Activated gamma-delta T cell (primary cell): ENCODE measurements at regions not wholly inside any gene's neighbourhood (a gene's known extent, or its start where the extent isn't known, plus 50 kb on each side); places are given as distances from the start of the nearest gene placed in this dataset.
A peak's percentile ranks its signal among the peaks of the same experiment; 100 is the strongest.

Source experiments
- DNase-seq: peaks from one replicate; lab custom pipeline; 2025; lab: John Stamatoyannopoulos, UW

DNA sequence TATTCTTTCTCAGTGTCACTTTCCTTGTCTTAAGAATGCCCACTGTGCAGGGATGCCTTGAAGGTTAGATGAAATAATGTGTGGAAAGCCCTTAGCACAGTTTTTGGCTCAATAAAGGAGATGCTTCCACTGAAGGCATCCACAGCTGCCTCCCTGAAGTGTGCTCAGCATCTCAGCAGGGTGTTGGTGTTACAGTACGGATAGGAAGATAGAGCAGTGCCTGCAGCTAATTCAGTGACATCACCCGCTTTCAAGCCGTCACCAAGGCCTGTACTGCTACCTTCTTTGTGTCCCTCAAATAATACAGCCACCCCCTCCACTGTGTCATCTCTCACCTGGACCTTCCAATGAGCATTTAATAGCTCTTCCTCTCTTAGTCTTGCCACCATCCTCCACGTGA, 59.0 kb downstream of the NDUFS5 start:
- DNase-seq, result no peak

DNA sequence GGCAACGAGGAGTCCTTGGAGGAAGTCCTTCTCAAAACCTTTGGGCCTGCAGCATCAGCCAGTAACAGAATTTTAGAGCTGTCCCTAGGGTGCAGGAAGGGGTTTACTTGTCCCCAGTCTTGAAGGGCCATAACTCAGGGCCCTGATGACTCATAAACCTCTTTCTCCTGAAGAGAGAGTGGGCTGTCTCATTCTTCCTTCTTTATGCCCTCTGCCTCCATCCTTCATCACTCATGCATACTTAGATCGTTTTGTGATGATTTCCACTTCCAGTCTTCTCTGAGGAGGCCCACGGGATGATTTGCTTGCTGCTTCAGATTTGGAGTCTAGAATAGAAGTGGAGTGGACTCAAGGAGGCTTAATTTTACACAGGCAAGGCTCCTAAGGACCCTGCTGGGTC, 60.2 kb downstream of the NDUFS5 start:
- DNase-seq, result no peak

DNA sequence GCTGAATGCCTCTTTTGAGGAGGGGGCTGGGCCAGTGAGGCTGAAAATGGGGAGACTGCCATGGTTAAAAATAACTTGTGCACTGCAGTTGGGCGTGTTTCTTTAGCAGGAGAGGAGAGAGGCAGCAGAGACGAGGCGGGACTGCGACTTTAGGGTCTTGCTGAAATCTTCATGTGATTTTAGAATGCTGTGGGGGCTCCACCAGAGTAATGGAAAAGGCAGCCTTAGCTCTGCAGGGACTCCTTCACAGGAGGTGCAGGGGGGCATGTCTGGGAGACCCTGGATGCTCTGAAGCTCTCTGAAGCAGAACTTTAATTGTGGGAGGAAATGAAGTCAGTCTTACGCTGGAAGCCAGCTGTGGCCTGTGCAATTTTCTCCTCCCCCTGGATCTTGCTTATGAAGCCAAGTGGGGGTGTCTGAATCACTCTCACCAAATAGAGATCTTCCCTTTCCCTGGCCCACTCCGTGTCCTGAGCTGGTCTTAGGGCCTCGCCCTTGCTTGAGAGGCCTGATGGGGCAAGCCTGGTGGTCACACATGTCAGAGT, 60.8 kb downstream of the NDUFS5 start:
- DNase-seq, result no peak

DNA sequence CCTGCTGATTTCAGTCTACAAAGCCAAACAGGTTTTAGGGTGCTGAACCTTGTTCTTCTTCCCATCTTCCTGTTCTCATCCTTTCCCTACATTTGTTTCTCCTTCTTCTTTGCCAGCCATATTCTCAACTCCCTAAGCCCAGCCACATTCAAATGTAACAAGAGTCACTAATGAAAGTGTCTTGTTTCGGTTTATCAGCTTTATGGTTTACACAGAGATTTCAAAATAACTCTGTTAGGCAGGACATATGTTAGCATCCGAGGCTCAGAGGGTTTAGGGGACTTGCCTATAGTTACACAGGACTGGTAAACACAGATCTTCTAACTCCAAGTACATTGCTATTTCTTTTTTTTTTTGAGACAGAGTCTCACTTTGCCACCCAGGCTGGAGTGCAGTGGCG, 61.3 kb downstream of the NDUFS5 start:
- DNase-seq, result no peak

DNA sequence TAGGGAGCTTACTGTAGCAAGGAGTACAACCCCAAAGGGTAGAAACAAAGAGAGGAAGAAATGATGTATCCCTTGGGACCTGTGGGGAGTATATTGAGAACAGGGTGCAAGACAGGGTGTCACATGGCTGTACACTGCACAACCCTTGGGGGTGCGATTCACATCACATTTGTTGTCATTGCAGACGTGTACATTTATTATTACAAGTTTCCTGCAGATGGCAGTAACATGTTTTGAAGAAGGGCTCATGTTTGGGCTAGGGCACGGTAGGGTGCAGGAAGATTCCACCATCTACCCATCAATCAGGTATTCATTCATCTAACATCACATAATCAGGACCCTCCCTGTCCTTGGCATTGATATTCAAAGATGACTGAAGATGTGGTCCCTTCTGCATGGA, 62.5 kb downstream of the NDUFS5 start:
- no peak for DNase-seq

DNA sequence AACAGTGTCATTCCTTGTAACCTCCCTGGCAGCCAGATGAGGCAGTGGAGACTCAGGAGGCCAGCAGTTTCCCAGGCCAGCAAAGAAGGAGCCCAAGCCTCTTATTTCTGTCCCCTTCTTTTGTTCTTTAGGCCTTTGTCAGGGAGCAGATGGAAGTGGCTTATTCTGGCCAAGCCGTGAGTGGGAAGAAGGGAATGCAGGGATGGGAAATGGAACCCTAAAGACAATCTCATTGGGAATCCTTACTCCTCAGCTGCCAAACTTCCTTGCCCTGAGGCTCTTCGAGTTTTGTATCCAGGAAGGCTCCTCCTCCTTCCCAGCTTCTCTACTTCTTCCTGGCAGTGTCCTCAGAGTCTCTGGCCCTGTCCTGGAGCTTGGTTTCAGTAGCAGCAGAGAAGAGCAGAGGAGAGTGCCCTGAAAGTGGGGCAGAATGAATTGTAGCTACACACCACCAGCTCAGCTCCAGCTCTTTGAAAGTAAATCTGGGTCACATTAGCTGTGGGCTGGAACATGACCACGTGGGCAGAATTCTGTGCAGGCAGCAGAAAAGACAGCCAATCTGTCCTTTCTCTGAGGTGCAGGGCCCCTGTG, 63.9 kb downstream of the NDUFS5 start:
- no peak for DNase-seq

DNA sequence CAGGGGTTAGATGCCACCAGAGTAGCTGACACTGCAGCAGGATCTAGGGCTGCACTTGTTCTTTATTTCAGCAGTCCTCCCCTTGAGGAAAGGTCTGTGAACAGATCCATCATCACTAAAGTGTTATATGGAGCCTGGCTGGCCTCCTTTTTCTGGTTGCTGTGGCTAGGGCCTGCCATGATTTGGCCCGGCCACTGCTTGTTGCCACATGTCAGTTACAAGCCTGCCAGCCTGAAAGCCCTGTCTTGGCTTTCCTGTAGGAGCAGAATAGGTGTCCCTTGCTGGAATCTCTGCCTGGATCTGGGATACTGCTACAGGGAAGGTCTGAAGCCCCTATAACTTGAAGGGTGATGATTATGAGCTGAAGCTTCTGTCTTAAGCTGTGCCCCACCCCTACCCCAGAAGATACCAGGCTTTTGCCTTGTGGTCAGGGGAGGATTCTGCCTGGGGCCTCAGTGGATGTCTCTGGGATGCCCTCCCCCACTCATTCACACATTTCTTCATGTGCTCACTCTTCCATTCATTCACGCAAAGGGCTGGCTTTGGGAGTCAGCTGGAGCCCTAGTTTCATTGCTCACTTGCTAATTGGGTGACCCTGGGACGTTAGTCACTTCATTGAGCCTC, 64.7 kb downstream of the NDUFS5 start:
- no peak for DNase-seq

DNA sequence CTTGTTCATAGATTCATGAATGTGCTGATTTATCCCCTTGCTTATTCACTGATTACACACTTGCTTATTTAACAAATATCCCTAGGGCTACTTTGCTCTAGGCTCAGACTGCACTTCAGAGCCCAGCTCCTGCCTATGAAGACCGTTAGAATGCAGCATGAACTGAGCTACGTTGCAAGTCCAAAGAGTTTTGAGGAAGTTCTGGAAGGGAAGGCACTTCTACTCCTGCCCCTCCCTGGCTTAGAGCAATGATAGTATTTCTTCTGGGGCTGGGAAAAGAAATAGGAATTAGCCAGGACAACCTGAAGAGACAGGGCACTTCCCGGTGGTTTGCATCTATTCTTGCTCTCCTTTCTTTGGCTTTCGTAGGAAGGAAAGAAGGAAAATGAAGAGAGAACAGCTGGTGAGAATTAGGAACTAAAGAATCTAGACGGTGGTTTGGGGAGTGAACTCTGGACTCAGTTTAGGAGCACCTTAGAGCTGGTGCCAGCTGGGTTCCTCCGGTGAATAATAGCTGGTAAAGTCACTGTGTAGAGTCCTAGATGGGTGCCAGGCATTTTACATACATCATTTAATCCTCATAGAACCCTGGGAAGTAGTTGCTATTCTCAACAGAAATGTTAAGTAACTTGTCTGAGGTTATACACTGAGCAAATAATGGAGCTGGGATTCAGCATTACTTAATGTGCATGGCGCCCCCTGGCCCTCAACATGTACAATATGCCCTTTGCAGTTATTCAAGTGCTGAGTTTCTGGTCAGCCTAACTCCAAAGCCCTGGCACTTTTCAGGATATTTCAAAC, 65.9 kb downstream of the NDUFS5 start:
- no peak for DNase-seq

DNA sequence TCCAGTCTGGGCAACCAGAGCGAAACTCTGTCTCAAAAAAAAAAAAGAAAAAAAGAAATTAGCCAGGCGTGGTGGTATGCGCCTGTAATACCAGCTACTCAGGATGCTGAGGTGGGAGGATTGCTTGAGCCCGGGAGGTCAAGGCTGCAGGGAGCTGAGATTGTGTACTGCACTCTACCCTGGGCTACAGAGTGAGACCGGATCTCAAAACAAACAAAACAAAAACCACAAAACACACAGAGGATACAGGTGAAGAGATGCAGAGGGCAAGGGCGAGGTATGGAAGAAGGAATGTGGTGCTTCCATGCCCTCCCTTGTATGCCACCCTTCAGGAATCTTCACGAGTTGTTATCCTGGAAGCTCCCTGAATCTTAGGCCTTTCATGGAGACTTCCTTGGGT, 68.5 kb downstream of the NDUFS5 start:
- DNase-seq, result no peak

DNA sequence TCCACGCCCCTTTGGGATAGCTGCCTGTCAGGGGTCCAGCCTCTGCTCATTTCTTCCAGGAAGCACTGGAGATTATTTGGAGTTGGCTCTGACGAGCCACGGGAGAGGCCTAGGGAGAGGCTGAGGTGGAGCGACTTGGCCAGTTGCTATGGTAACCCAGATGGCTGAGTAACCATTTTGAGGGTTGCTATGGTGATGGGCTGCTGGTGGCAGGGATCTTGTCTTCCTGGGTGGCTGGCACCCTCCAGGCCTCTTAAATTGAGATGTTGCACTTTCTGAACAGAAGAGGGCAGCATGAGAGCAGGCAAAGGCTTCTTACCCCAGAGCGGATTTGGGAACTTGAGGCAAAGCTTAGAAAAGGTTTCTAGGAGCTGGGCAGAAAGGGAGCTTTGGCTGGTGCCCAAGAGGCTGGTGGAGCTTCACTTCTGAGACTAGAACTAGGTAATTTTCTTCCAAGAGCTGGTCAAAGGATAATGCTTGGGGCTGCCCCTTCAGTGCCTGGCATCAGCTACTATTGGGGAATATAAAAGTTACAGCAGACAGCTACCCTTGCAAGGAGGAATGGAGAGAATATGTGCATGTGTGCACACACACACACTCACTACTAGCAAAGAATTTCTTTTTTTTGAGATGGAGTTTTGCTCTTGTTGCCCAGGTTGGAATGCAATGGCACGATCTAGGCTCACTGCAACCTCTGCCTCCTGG, 72.5 kb downstream of the NDUFS5 start:
- no peak for DNase-seq

DNA sequence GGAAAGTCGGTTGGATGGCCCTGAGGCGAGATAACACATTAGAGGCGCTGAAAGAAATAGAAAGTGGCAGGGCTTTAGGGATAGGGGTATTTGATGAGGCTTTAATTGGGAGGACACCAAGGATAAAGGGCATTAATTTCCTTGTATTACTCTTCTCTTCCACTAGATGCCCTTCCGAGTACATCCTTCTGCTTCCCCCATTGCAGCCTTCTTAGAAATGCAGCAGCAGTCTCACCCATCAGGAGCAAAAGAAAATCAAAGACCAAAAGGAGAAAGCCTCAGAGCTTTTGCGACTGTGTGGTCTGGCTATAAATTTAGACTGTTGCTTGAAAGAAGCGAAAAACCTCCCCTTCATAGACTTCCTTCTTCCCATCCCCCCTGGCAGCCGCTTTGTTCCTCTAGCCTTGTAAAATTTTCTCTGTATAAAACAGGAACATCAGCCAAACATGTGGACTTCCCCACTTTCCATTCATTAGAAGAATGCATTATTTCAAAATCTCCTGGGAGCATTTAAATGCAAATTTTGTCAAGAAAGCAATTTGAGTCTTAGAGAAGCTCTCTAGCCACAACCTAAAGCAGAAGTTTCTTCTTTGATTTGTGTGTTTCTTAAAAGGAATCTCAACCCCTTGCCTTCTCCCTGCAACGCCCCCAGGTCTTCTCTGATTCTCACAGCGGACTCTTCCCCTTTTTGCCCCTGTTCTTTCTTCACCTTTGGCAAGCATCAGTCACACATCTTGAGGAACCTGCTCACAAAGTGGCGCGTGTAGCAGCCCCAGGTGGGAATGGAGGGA, 76.6 kb downstream of the NDUFS5 start:
- DNase-seq, result no peak

DNA sequence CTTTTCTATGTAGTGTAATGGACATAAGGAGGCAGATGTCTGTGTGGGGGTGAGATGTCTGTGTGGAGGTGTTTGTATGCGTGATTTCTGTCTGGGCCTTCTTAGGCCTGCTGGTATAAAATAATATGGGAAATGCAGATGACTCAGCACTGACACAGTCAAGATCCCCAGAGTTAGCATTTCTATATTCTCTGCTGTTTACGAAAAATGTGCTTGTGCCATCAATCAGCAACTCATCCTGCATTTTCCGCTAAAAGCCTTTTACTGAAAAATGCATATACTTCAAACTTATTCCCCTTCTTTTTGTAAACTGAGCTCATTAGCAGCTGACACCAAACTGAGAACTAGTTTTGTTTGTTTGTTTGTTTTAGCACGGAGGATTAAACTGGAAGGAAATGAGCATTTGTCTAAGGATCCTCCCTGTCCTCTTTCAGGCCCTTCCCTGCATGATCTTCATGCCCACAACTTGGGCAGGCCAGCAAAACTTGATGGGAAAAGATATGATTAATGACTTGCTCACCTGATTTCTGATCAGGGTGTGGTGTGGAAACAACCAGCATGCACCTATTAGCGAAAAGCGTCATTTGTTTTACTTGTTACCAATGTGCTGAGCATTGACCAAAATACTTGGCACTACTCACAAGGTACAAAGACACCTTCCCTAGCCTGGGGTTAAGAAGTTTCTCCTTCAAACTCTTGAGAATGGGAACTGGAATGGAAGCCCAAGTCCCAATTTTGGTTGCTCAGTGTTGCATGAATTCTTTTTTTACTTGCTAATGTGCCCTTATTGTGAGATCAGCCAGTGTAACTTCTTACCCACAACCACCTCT, 77.4 kb downstream of the NDUFS5 start:
- no peak for DNase-seq

DNA sequence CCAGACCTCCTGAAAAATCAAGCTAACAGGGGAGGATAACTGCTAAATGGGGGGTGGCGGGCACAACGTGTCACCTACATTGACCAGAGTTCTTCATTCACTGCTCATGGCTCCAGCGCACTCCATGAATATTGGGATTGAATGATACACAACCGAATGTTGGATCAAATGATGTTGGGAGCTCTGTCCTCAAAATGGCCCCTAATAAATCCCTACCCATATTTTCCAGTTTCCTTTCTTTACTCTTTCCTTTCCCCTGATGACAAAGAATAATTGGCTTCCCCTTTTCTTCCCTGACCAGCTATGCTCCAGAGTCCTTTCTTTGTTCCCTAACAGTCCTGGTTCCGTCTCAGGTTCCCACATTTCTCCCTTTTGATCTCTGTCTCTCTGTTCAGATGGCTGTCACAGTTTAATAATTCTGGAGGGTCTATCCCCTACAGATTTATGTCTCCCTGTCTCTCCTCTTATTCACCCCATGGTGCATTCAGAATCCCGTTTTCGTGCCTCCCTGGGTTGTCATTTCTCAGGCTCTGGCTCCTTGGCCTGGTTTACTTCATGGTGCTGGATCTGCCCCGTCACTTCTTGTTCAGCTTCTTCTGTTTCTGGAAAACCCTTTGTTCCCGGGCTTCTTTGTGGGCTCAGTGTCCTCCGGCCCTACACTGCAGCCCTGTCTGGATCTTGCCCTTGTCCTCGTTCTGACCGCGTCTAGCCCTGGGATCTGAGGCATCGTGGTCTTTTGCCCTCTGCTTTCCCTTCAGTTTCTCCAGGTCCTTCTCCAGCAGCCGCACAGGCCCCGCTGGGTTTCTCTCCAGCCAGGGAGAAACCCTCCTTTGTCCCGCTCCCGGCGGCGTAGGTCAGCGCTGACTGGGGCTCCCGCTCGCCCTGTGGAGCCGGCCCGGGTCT, 78.3 kb downstream of the NDUFS5 start:
- no peak for DNase-seq

DNA sequence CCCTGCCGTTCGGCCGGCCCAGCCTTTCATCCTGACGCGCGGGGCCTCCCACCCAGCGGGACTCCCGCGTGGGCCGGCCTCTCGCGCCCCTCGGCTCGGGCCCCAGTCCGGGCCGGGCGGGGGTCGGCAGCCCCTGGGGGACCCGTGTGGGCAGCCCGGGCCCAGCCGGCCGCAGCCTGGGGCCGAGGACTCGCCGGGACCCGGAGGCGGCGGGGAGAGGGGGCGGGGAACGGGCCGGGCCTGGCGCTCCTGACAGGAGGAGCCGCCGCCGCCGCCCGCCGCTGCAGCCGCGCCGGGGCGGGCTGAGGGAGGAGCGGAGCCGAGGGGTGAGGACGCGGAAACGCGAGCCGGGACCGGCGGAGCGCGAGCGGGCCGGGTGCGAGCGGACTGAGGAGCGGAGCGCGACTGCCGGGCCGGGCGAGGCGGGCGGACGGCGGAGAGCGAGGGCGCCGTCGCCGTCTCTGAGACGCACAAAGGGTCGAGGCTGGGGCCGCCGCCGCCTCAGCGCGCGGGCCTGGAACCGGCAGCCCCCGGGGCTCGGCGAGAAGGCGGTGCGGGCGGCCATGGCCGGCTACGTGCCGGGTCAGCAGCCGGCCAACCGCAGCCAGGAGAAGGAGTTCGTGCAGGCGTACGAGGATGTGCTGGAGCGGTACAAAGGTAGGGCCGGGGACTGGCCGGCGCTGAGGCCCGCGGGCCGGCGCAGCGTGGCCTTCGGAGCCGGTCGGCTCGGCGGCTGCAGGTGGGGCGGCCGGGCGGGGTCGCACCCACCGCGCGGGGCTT, 79.1 kb downstream of the NDUFS5 start:
- peak; percentile 34 for DNase-seq

DNA sequence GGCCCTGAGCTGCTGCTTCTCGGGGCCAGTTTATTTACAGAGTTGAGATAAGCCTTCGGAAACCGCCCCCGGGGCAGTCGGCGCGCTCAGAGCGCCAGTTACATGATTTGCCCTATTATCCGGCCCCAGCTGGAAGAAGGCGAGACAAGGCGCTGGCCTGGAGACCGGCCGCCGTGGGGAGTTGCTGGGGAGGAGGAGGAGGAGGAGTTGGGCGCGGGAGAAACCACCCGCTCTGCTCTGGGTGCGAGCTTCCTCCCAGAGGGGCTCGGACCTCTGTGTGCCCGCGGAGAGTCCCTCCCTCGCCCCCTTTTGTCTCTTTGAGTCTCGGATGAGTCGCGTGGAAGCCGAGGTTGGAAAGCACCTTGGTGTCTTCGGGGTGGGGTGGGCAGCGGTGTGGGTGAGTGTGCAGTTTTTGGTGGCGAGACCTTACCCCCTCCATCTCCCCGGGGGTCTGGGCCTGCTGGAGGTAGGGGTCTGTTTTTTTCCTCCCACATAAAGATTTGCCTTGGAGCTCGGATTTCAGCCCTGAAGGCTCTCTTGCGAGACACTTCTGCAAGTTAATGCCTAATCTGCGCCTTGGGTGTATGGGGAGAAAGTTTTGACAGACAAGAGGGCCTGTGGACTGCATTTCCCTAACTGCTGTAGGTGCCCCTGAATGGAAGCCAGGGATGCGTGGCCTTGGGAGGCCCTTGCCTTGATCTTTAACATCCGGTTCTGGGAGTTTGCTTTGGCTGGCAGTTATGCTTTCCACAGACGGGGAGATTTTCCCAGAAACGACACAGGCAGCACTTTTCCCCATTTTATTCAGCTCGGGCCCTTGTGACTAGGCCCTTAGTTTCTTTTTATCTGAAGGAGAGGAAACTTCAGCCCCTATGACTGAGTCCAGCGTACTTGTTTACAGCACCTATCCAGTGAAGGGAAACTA, 80.0 kb downstream of the NDUFS5 start:
- DNase-seq, result no peak

DNA sequence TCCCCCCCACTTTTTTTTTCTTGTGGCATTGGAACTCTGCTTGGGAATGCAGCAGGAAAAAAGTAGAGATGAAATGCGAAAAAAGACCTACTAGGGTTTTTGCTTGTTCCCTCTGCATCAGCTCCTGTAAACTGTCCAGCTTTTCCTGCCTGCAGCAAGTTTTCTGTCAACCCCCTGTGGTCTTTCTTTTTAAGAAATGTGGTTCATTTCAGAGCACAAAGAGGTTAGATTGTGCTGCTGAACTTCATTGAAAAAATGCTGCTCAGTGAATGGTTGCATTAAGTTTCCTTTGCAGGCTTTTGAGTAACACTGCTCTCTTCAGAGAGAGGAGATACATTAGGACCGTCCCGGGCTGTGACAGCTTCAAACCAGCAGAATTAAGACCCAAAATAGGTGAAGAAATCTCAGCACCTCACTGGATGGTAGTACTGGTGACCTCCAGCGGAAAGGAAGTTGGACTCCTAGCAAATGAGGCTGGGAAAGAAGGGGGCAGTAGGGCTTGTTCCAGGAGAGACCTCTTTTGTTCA, 80.7 kb downstream of the NDUFS5 start:
- DNase-seq, result no peak
